Fibroblast of gingiva (primary cell): ENCODE measurements at regions not wholly inside any gene's neighbourhood (a gene's known extent, or its start where the extent isn't known, plus 50 kb on each side); places are given as distances from the start of the nearest gene placed in this dataset.

Experiments
- DNase-seq: peaks from one replicate; pipeline ENCODE4 v3.0.0-alpha.2; 2011; ENCODE audit warnings: low read depth

DNA sequence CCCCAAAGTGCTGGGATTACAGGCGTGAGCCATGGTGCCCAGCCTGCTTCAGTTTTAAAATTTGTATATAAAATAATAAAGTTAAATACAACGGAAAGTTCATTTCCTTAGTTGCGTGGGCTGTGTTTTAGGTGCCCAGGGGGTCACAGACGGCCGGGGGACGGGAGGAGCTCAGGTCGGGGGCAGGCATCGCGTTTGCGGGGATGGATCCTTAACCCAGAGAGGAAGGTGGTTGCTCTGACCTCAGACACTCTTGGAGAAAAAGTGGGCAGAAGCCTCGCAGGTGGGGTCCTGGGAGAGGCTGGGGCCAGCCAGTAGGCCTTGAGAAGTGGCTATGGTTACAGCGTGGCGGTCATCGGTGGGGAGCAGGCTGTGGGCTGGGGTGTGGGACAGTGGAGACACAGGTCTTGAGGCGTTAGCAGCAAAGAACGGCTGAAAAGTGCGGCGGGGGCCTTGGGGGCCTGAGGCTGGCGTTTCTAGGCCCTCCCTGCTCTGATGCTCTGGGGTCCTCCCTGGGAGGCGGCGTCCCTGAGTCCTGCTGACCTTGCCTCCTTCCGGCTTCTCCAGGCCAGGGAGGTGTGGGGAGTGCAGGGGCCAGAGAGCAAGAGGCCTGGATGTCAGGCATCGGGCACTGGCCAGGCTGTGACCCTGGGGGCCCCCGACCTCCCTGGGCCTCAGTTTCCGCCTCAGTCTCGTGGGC lies 54.4 kb downstream of the UNCX start:
- DNase-seq: no peak

GRCh38 chr7:1287752-1288201 lies 55.1 kb downstream of the UNCX start:
- no peak for DNase-seq

GRCh38 chr7:1288390-1288995 lies 55.8 kb downstream of the UNCX start:
- no peak for DNase-seq

GRCh38 chr7:1288996-1289551 lies 56.4 kb downstream of the UNCX start:
- no peak for DNase-seq

GRCh38 chr7:1289666-1290025 lies 57.0 kb downstream of the UNCX start:
- no peak for DNase-seq

DNA sequence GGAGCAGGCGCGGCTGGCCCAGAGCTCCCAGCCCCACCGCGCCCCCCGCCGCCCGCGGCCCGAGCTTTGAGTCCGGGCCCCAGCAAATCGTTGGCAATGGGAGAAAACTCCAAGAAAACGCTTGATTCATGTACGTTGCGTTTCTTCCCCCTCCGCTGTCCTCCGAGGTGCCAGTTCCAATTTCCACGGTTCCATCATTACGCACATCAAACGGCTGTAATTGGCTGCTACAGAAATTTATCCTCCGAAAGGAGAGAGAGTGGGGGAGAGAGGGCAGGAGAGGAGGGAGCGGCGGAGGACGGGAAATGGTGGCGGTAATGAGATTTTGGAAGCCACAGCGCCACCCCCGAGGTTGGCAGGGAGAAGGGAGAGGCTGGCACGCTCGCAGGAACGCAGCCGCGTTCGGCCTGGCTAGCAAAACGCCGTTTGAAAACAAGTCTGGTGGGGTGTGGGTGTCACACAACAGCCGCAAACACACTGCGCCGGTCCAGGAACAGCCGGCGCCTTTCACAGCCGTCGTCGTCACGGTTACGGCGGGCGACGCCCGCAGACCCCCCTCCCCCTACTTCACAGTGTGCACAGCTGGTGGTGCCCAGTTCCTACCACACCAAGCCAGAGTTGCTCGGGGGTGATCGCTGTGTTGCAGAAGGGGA lies 57.5 kb downstream of the UNCX start:
- DNase-seq: peak; percentile 56

DNA sequence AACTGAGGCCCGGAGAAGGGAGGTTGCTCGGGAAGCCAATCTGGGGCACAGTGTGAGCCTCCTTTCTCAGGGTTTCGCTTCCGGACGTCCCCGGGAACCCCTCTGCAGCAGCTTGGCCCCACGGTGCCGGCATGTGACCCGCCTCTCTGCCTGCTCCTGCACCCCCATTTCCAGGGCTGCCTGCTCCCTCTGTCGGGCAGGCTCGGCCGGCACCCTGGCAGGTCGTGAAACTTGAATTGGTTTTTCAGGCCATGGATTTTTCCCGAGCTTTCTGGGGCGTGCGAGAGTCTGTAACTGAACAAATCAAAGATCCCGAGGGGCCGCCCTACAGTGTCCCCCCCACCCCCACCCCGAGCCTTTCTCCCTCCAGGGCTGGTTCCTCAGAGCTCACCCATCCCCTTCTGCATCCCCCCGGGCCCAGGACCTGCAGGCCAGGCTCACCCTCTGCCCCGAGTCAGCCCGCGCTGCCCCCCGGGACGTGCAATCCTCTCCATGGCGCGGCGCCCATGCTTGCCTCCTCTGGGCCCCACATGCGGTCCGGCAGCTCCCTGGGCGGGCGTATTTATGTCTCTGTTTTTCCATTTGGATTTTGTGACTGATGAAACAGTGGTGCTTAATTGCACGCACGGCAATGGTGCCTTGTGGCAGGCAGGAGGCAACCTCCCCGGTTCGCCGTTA lies 58.1 kb downstream of the UNCX start:
- DNase-seq: peak; percentile 67

GRCh38 chr7:1291357-1291689 lies 58.7 kb downstream of the UNCX start:
- DNase-seq: no peak

DNA sequence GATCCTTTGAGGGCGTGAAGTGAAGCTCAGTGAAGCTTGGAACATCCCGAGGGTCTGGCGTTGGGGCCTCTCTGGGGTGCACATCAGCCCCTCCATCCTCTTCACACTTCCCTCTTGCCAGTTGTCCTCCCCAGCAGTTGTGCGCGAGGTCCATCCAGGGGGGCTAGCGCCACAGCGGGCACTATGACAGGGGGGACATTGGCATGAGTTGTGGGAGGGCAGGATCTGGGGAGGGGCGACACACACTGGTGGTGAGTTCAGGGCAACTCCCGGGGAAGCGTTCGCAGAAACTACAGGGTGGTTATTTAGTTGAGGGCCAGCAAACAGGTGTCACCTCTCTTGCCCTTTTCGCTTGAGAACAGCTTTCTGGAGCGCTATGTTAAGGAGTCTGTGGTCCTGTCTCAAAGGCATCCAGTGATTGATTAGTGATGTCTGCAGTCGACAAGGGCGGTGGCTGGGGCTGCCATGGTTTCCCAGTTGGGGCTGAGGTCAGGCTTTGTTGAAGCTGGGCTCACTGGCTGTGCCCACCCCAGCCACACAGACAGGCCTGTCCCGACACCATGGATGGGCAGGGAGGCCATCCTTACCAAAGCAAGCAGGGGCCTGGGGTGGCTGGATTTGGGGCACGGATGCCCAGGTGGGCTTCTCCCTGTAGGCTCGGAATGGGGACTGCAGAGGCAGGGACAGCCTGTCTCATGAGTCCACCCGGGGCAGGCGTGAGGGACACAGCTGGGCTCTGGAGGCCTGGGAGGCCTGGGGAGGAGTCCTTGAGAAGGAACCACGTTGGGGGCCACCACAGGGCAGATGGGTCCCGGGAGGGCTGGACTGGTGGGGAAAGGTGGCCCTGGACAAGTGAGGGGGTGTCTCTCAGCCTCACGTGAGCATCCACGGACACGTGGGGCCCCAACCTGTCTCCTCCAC lies 59.4 kb downstream of the UNCX start:
- no peak for DNase-seq

DNA sequence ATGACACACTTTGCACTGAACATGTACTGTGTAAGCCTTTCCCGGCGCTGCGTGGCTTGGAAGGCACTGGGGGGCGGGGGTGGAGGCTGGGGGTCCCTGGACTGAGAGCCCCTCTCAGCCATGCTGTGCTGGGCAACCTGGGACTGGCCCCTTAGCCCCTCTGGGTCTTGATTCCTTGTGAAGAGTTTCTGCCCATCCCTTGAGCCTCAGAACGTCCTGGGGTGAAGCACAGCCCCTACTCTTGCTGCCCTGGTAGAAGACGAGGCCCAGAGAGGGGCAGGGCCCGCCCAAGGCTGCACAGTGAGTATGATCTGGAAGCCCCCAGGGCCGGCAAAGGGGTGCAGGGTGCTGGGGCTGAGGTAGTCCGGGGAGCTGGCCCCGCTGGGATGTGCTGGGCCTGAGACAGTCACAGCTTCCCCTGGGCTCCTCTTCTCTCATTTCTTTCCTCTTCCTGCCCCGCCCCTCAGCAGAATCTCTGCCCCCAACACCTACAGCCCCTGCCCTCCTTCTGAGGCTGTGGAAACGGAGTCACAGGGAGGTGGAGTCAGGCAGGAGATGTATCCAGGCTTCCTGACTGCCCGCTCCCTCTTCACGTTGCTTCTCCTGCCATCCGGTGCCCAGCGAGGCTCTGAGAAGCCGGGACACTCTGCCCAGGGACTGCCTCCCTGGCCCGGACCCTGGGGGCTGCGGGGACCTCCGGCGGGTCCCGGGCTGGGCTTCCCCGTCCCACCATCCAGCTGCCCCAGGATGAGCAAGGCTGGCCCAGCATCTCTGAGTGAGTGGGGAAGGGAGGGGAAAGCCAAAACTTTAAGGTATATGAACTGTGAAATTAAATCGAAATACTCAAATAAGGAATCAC lies 60.5 kb downstream of the UNCX start:
- no peak for DNase-seq

GRCh38 chr7:1293950-1294411 lies 61.3 kb downstream of the UNCX start:
- no peak for DNase-seq

GRCh38 chr7:1295776-1296355 lies 63.2 kb downstream of the UNCX start:
- DNase-seq: no peak

- no peak for DNase-seq
Observed at GRCh38 chr7:1296356-1296981, 63.8 kb downstream of the UNCX start.

DNA sequence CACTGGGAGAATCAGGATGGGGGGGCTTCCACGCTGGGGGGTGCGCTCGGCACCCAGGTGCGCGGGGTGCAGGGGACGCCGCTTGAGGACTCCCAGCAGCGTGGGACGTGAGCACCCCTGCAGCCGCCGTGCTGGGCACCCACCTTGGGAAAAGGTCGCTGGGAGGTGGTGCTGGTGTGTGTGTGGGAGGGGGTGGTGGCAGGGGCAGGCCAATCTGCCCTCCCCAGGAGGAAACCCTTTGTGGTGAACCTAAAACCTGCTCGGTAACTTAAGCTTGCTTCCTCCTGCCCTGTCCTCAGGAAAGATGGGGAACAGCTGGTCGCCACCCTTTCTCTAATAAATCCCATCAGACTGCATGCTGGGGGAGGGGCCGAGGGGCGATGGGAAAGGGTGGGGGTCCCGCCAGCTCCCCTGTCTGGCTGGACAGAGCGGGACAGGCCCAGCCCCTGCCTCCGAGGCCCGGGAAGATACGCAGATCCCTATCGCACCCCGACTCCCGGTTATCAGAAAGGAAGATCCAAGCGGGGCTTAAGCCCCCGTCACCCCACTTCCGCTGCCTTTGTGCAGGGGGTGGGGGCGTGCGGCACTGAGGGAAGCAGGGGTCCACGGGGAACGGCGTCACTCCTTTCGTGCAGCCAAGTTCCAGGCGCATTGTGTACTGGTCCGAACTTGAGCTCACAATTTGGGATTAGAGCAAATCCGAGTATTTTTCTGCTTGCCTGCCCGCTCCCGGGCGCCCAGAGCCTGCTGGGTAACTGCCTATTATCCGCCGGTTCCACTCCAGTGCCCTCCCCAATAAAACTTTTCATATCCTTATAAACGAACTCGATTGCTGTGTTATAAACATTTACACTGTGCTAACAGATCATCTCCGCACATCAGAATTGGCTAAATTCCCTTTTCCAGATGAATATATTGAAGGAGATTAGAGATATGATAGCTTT lies 64.6 kb downstream of the UNCX start:
- DNase-seq: no peak

- no peak for DNase-seq
Observed at GRCh38 chr7:1298051-1298930, 65.6 kb downstream of the UNCX start.

DNA sequence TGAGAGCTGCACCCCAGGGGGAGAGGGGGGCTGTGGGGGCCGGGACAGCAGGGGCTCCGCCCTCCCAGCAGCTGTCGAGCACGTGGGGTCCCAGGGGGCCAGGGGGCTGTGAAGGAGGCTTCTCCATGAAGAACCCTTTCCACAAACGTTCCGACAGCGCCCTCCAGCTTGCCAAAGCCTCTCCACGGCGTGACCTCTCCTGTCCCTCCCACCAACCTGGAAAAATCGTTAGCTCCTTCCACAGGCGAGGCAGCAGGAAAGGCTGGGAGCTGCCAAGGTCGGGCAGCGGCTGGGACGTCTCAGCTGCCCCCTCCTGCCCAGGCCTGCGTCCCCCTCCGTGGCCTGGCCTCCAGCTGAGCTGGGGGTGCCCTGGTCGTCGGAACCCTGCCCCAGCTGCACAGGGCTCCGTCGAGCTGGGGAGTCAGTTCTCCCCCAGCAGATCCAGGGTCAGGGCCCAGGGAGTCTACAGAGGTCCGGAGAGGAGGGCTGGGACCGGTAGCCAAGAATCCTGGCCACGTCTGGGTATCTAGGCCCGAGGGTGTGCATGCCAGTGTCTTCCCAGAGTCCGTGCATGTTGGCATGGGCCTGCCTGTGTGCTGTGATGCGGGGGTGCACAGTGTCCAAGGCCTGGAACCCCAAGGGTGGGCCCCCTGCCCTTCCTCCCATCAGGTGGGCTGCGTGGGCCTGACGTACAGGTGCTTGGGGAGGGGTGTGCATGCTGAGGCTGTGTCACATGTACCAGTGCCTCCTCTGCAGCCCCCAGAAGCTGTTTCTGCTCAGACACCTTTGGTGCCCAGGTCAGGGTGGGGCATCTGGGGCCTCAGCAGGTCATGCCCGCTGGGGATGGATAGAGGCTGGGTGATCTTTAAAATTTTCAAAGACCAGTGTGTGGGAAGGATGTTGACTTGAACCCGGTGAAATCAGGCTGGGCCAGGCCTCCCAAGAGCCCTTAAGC lies 66.5 kb downstream of the UNCX start:
- DNase-seq: no peak
